DOHH2 (cell line): ENCODE measurements at regions not wholly inside any gene's neighbourhood (a gene's known extent, or its start where the extent isn't known, plus 50 kb on each side); places are given as distances from the start of the nearest gene placed in this dataset.

Experiments
- H3F3A ChIP-seq: fragments of 200-600 bp; sonication (generic), shearing (Covaris generic); 2 replicates; pipeline ENCODE4 v1.6.0; 2016; ENCODE audit warnings: antibody characterized with exemption, mild to moderate bottlenecking; ENCODE audit not compliant: control insufficient read depth, insufficient read depth
- H3K27ac ChIP-seq: fragments of 200-600 bp; sonication (generic); 2 replicates; pipeline ENCODE4 v1.5.1; 2014; ENCODE audit warnings: low read depth, mild to moderate bottlenecking, low read length, moderate library complexity
- H3K27me3 ChIP-seq: fragments of 200-600 bp; sonication (generic); 2 replicates; pipeline ENCODE4 v1.6.1; 2014; ENCODE audit warnings: mild to moderate bottlenecking, low read length, mixed read lengths; ENCODE audit not compliant: control insufficient read depth
- H3K36me3 ChIP-seq: fragments of 200-600 bp; sonication (generic); 2 replicates; pipeline ENCODE4 v1.6.1; 2014; ENCODE audit warnings: mild to moderate bottlenecking, low read length, moderate library complexity, mixed read lengths; ENCODE audit not compliant: control insufficient read depth
- H3K4me1 ChIP-seq: fragments of 200-600 bp; sonication (generic); 2 replicates; pipeline ENCODE4 v1.6.1; 2014; ENCODE audit warnings: mild to moderate bottlenecking, low read length, mixed read lengths; ENCODE audit not compliant: control insufficient read depth
- H3K4me2 ChIP-seq: fragments of 200-600 bp; sonication (generic); 2 replicates; pipeline ENCODE4 v1.6.0; 2014; ENCODE audit warnings: mild to moderate bottlenecking, low read length, moderate library complexity
- H3K4me3 ChIP-seq: fragments of 200-600 bp; sonication (generic); 2 replicates; pipeline ENCODE4 v1.5.1; 2014; ENCODE audit warnings: mild to moderate bottlenecking, low read length, mixed read lengths
- H3K79me2 ChIP-seq: fragments of 200-600 bp; sonication (generic); 2 replicates; pipeline ENCODE4 v1.6.1; 2014; ENCODE audit warnings: mild to moderate bottlenecking, low read length, mixed read lengths; ENCODE audit not compliant: control insufficient read depth
- H3K9me2 ChIP-seq: fragments of 200-600 bp; sonication (generic); replicated peaks from 2 replicates; pipeline ENCODE4 v1.6.1; 2014; ENCODE audit warnings: mild to moderate bottlenecking, low read length, mixed read lengths; ENCODE audit not compliant: control insufficient read depth
- H3K9me3 ChIP-seq: fragments of 200-600 bp; sonication (generic); 2 replicates; pipeline ENCODE4 v1.6.1; 2014; ENCODE audit warnings: antibody characterized with exemption, low read length, mixed read lengths; ENCODE audit not compliant: control insufficient read depth, insufficient read depth
- H4K20me1 ChIP-seq: fragments of 200-600 bp; sonication (generic); 2 replicates; pipeline ENCODE4 v1.6.0; 2014; ENCODE audit warnings: low read depth, mild to moderate bottlenecking, antibody characterized with exemption, low read length, moderate library complexity; ENCODE audit not compliant: control insufficient read depth, insufficient read depth
- EZH2phosphoT487 ChIP-seq: fragments of 200-600 bp; sonication (generic); IDR thresholded peaks from 2 replicates; pipeline ENCODE4 v1.6.1; 2017; ENCODE audit warnings: borderline replicate concordance, mild to moderate bottlenecking, antibody characterized with exemption, low read length, moderate library complexity, mixed read lengths
- TF ChIP-seq, protein P1 (sequence below): fragments of 200-600 bp; sonication (generic); IDR thresholded peaks from one replicate; pipeline ENCODE4 v1.5.1; 2014; ENCODE audit warnings: antibody characterized with exemption, mild to moderate bottlenecking, low read depth, low read length; ENCODE audit not compliant: poor library complexity, severe bottlenecking

DNA sequence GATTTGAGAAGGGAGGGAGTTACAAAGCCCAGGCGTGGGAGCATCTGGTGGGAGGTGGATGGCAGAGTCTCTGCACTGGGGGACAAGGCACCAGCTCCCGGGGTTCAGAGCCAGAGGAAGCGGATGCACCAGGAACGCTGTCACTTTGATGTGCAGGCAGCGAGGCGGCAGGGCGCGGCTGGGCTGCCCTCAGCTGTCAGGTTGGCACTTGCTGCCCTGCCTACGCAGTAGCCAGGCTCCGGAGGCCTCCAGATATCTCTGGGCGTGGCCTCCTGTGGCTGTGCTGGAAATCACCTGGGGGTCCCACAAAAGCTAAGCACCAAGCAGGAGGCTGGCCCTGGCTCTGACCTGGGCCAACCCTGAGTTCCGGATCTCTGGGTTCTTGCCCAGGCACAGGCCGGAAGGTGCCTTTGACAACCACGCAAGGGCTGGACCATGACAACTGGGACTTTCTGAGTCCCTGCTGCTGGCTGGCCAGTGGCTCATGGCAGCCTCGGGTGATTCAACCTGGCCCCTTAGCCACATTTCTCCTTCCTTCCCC, 62.1 kb upstream of the MAP1LC3B2 start:
- H3K36me3 ChIP-seq: no peaks in the 10 kb centered on the region
- H3K4me2 ChIP-seq: no peak overlapping the region
- H3K27ac ChIP-seq: no peak overlapping the region
- no peaks in the 10 kb centered on the region for H3K27me3 ChIP-seq
- no peaks in the 10 kb centered on the region for H3K9me2 ChIP-seq
- no peaks in the 10 kb centered on the region for H3F3A ChIP-seq
- no peak for TF ChIP-seq EZH2phosphoT487
- TF ChIP-seq, protein P1, sequence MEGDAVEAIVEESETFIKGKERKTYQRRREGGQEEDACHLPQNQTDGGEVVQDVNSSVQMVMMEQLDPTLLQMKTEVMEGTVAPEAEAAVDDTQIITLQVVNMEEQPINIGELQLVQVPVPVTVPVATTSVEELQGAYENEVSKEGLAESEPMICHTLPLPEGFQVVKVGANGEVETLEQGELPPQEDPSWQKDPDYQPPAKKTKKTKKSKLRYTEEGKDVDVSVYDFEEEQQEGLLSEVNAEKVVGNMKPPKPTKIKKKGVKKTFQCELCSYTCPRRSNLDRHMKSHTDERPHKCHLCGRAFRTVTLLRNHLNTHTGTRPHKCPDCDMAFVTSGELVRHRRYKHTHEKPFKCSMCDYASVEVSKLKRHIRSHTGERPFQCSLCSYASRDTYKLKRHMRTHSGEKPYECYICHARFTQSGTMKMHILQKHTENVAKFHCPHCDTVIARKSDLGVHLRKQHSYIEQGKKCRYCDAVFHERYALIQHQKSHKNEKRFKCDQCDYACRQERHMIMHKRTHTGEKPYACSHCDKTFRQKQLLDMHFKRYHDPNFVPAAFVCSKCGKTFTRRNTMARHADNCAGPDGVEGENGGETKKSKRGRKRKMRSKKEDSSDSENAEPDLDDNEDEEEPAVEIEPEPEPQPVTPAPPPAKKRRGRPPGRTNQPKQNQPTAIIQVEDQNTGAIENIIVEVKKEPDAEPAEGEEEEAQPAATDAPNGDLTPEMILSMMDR: no peak
- H4K20me1 ChIP-seq: no peaks in the 10 kb centered on the region
- no peaks in the 10 kb centered on the region for H3K79me2 ChIP-seq
- H3K4me1 ChIP-seq: no peaks in the 10 kb centered on the region
- no peak overlapping the region for H3K4me3 ChIP-seq
- H3K9me3 ChIP-seq: no peaks in the 10 kb centered on the region

DNA sequence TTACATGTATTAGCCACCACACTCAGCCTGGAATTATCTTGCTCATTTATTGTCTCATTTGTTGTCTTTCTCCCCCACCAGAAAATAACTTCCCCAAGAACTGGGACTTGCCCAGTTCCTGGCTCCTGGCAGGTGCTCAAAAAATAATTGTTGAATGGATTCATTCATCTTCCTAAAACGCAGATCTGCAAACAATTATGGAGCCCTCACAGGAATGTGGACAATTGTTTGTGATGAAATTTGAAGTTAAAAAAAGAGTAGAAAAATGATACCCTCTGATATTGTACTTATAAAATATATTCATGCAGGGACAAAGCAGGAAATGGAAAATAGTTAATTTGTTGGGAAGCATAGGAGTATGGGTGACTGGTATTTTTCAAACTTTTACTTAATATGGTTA, 60.7 kb upstream of the MAP1LC3B2 start:
- no peak overlapping the region for H3K4me3 ChIP-seq
- H3K4me1 ChIP-seq: no peaks in the 10 kb centered on the region
- H3F3A ChIP-seq: no peaks in the 10 kb centered on the region
- H3K79me2 ChIP-seq: no peaks in the 10 kb centered on the region
- no peaks in the 10 kb centered on the region for H3K9me3 ChIP-seq
- TF ChIP-seq EZH2phosphoT487: no peak
- TF ChIP-seq, protein P1: no peak
- no peaks in the 10 kb centered on the region for H3K27me3 ChIP-seq
- H3K27ac ChIP-seq: no peak overlapping the region
- no peaks in the 10 kb centered on the region for H3K9me2 ChIP-seq
- no peaks in the 10 kb centered on the region for H3K36me3 ChIP-seq
- no peak overlapping the region for H3K4me2 ChIP-seq
- no peaks in the 10 kb centered on the region for H4K20me1 ChIP-seq

DNA sequence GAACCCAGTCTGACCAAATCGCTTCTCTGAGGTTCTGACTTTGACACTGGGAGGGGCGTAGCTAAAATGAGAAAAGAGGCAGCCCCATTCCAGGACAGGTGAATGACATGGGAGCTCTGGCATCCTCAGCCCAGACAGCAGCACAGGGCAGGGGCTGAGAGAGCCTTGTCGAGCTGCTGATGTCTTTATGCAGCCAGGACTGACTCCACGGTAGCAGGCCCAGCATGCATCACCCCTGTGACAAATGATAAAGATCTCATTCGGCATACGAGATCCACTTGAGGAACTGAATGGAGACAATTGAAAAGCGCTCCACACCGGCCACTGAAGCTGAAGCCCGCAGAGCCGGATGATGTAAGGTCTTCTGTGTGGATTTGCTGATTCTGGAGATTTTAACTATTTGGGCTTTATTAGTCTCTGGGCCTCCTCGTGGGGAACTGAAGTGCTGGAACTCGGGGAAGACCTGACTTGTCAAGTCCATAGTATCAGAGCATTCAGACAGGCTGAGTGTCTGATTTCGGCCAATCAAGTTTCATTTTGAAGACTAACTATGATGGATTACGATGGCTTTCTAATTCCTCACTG, 56.9 kb upstream of the MAP1LC3B2 start:
- no peaks in the 10 kb centered on the region for H3K9me2 ChIP-seq
- H3F3A ChIP-seq: no peaks in the 10 kb centered on the region
- H3K27me3 ChIP-seq: peaks cover 7% of the 10 kb centered on the region; the same call in 1 of the 2 replicates
- H3K79me2 ChIP-seq: no peaks in the 10 kb centered on the region
- no peak overlapping the region for H3K27ac ChIP-seq
- no peaks in the 10 kb centered on the region for H4K20me1 ChIP-seq
- H3K4me1 ChIP-seq: no peaks in the 10 kb centered on the region
- TF ChIP-seq EZH2phosphoT487: no peak
- TF ChIP-seq, protein P1: no peak
- H3K4me3 ChIP-seq: no peak overlapping the region
- no peaks in the 10 kb centered on the region for H3K9me3 ChIP-seq
- H3K4me2 ChIP-seq: no peak overlapping the region
- H3K36me3 ChIP-seq: no peaks in the 10 kb centered on the region
